HL-60 (cell line): ENCODE measurements at regions not wholly inside any gene's neighbourhood (a gene's known extent, or its start where the extent isn't known, plus 50 kb on each side); places are given as distances from the start of the nearest gene placed in this dataset.

Experiments
- DNase-seq, 2 experiments: peaks; one replicate each; pipeline ENCODE4 v3.0.0-alpha.2; 2010 to 2020; ENCODE audit warnings: low read depth in 1 of 2, low spot score in 1 of 2
- H3K27ac ChIP-seq: fragments of 250-450 bp; sonication (Bioruptor Pico); replicated peaks from 2 replicates; pipeline ENCODE4 v1.5.1; 2020; ENCODE audit warnings: mild to moderate bottlenecking, moderate library complexity
- H3K27me3 ChIP-seq: fragments of 250-450 bp; sonication (Bioruptor Pico); 2 replicates; pipeline ENCODE4 v1.5.1; 2021; ENCODE audit warnings: mild to moderate bottlenecking, moderate library complexity; ENCODE audit not compliant: insufficient read depth, poor library complexity, severe bottlenecking
- H3K4me3 ChIP-seq: replicated peaks from 2 replicates; pipeline ENCODE4 v1.5.1; 2011; ENCODE audit warnings: mild to moderate bottlenecking, control low read depth, low read length; ENCODE audit not compliant: insufficient read depth
- CTCF ChIP-seq: IDR thresholded peaks from one replicate; pipeline ENCODE4 v1.5.1; 2011; ENCODE audit warnings: low read length, control low read depth, inconsistent platforms; ENCODE audit not compliant: insufficient read depth
- GABPA ChIP-seq: IDR thresholded peaks from 2 replicates; pipeline ENCODE4 v1.6.1; 2012; ENCODE audit warnings: low read depth
- POLR2AphosphoS5 ChIP-seq: IDR thresholded peaks from 2 replicates; pipeline ENCODE4 v1.6.1; 2012; ENCODE audit warnings: low read depth
- REST ChIP-seq: IDR thresholded peaks from 2 replicates; pipeline ENCODE4 v1.6.1; 2012; ENCODE audit warnings: low read depth; ENCODE audit not compliant: insufficient replicate concordance
- SPI1 ChIP-seq: IDR thresholded peaks from 2 replicates; pipeline ENCODE4 v1.6.1; 2012; ENCODE audit warnings: low read depth, mild to moderate bottlenecking, borderline replicate concordance

GRCh38 chr2:100764430-100764829 lies 55.5 kb upstream of the NPAS2 start:
- TF ChIP-seq REST (no peak), SPI1 (no peak), CTCF (no peak), POLR2AphosphoS5 (no peak), GABPA (no peak)

GRCh38 chr2:100765481-100765880 lies 54.5 kb upstream of the NPAS2 start:
- DNase-seq = no peak
- no peak for TF ChIP-seq CTCF
- no peak for TF ChIP-seq POLR2AphosphoS5
- TF ChIP-seq REST = no peak
- no peak for TF ChIP-seq GABPA
- no peak for TF ChIP-seq SPI1
- peaks cover 2% of the 10 kb centered on the region for H3K27me3 ChIP-seq
- no peak overlapping the region for H3K27ac ChIP-seq
- no peak overlapping the region for H3K4me3 ChIP-seq

More at GRCh38 chr2:100764430-100764829, 55.5 kb upstream of the NPAS2 start:
- Histone ChIP-seq H3K27ac (no peak overlapping the region), H3K4me3 (no peak overlapping the region), H3K27me3 (peaks cover under 1% of the 10 kb centered on the region)
- no peak for DNase-seq

- no peak overlapping the region for H3K27ac ChIP-seq
- no peak overlapping the region for H3K4me3 ChIP-seq
- H3K27me3 ChIP-seq = peaks cover 2% of the 10 kb centered on the region
- TF ChIP-seq GABPA (no peak), SPI1 (no peak), POLR2AphosphoS5 (no peak), CTCF (no peak)
- no peak for DNase-seq
Observed at GRCh38 chr2:100766256-100766655, 53.7 kb upstream of the NPAS2 start.

- Histone ChIP-seq H3K27ac (no peak overlapping the region), H3K27me3 (peaks cover 2% of the 10 kb centered on the region), H3K4me3 (no peak overlapping the region)
- TF ChIP-seq CTCF (no peak), SPI1 (no peak), POLR2AphosphoS5 (no peak), GABPA (no peak), REST (no peak)
- no peak for DNase-seq
Observed at GRCh38 chr2:100766806-100767205, 53.1 kb upstream of the NPAS2 start.
